Activated CD4-positive, alpha-beta memory T cell treated with anti-CD3 and anti-CD28 coated beads, Interleukin-2, amount 10 ng/mL, durations not matched to agents 7 days and 5 days (primary cell): ENCODE measurements at regions not wholly inside any gene's neighbourhood (a gene's known extent, or its start where the extent isn't known, plus 50 kb on each side); places are given as distances from the start of the nearest gene placed in this dataset.

Source experiments
- CTCF ChIA-PET: fragments of 350-600 bp; sonication (Branson Sonifier 250); formaldehyde crosslinking; loops from one replicate; lab custom pipeline; 2021; ENCODE audit warnings: antibody characterized with exemption, inconsistent platforms; lab: Charles Lee
- POLR2A ChIA-PET: fragments of 350-600 bp; sonication (Branson Sonifier 250); formaldehyde crosslinking; loops from one replicate; lab custom pipeline; 2021; ENCODE audit warnings: antibody characterized with exemption; lab: Charles Lee
- DNase-seq: peaks from one replicate; pipeline ENCODE4 v3.0.0-alpha.2; 2020
- H3K27ac Mint-ChIP-seq: one replicate; pipeline ENCODE4 v1.8.0; 2021; ENCODE audit warnings: mild to moderate bottlenecking, mixed read lengths
- H3K27me3 Mint-ChIP-seq: one replicate; pipeline ENCODE4 v1.8.0; 2021; ENCODE audit warnings: mixed read lengths
- H3K36me3 Mint-ChIP-seq: one replicate; pipeline ENCODE4 v1.8.0; 2021; ENCODE audit warnings: low read depth, mixed read lengths
- H3K4me1 Mint-ChIP-seq: one replicate; pipeline ENCODE4 v1.8.0; 2021; ENCODE audit warnings: mixed read lengths
- H3K4me3 Mint-ChIP-seq: one replicate; pipeline ENCODE4 v1.8.0; 2021; ENCODE audit warnings: mild to moderate bottlenecking, mixed read lengths
- H3K9me3 Mint-ChIP-seq: one replicate; pipeline ENCODE4 v1.8.0; 2021; ENCODE audit warnings: mixed read lengths

DNA sequence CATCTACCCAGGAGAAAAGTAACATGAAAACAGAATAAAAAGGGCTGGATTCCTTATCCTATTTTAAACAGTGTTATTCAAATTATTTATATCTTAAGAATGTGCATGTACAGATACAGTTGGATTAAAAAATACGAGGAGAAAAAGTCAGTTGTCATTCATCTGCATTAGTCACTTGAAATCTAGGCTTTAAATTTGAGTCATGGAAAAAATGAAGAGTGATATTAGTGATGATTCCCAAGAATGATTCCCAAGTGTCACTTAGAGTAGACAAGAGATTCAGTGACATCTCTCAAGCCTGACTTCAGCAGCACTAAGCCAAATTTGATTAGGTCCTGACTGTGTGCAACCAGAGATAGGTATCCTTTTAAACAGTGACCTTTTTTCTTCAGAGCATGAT lies 394.2 kb downstream of the IRS1 start:
- Mint-ChIP-seq H3K27ac (no peak overlapping the region), H3K36me3 (no peaks in the 10 kb centered on the region), H3K27me3 (peaks cover 15% of the 10 kb centered on the region), H3K4me1 (no peaks in the 10 kb centered on the region), H3K4me3 (no peak overlapping the region), H3K9me3 (peaks cover 3% of the 10 kb centered on the region)
- no peak for DNase-seq
- CTCF ChIA-PET = no interaction called here
- POLR2A ChIA-PET = no interaction called here

DNA sequence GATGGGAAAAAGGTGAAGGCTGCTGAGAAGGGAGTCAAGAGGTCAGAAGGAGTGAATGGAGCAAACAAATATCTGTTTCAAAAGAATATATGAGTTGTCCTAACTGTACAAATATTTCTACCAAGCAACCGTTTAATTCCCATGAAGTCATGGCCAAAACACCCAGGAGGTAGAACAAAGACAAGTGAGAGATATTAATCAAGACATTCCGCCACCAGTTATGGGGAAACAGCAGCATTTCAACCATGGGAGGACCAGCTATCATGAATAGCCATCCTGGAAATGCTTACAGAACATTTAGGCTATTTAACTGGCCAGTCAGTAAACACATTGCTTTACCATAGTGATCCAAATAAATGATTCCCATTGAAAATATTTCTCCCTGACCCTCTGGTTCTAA lies 396.3 kb downstream of the IRS1 start:
- POLR2A ChIA-PET = no interaction called here
- Mint-ChIP-seq H3K27ac (no peak overlapping the region), H3K4me1 (no peaks in the 10 kb centered on the region), H3K4me3 (no peak overlapping the region), H3K36me3 (no peaks in the 10 kb centered on the region), H3K9me3 (no peaks in the 10 kb centered on the region), H3K27me3 (peaks cover 15% of the 10 kb centered on the region)
- CTCF ChIA-PET = no interaction called here
- DNase-seq = no peak

GRCh38 chr2:226399006-226399405 lies 400.6 kb downstream of the IRS1 start:
- Mint-ChIP-seq H3K27ac (no peak overlapping the region), H3K9me3 (no peaks in the 10 kb centered on the region), H3K27me3 (peaks cover 8% of the 10 kb centered on the region), H3K36me3 (no peaks in the 10 kb centered on the region), H3K4me3 (no peak overlapping the region), H3K4me1 (no peaks in the 10 kb centered on the region)
- ChIA-PET POLR2A (no interaction called here), CTCF (no interaction called here)
- no peak for DNase-seq

GRCh38 chr2:226398580-226398979 lies 401.0 kb downstream of the IRS1 start:
- CTCF ChIA-PET = no interaction called here

GRCh38 chr2:226396541-226396940 lies 403.1 kb downstream of the IRS1 start:
- ChIA-PET POLR2A (no interaction called here), CTCF (no interaction called here)
- H3K4me1 Mint-ChIP-seq = no peaks in the 10 kb centered on the region
- H3K27ac Mint-ChIP-seq = no peak overlapping the region
- H3K27me3 Mint-ChIP-seq = peaks cover 4% of the 10 kb centered on the region
- DNase-seq = no peak
- no peak overlapping the region for H3K4me3 Mint-ChIP-seq
- no peaks in the 10 kb centered on the region for H3K9me3 Mint-ChIP-seq
- H3K36me3 Mint-ChIP-seq = no peaks in the 10 kb centered on the region

More at GRCh38 chr2:226398580-226398979, 401.0 kb downstream of the IRS1 start:
- Mint-ChIP-seq H3K36me3 (no peaks in the 10 kb centered on the region), H3K27me3 (peaks cover 4% of the 10 kb centered on the region), H3K9me3 (no peaks in the 10 kb centered on the region), H3K4me3 (no peak overlapping the region), H3K27ac (no peak overlapping the region), H3K4me1 (no peaks in the 10 kb centered on the region)
- no peak for DNase-seq
- POLR2A ChIA-PET = no interaction called here

- Mint-ChIP-seq H3K4me3 (no peak overlapping the region), H3K4me1 (no peaks in the 10 kb centered on the region), H3K27me3 (peaks cover 6% of the 10 kb centered on the region), H3K36me3 (no peaks in the 10 kb centered on the region), H3K27ac (no peak overlapping the region), H3K9me3 (no peaks in the 10 kb centered on the region)
- ChIA-PET POLR2A (no interaction called here), CTCF (no interaction called here)
- no peak for DNase-seq
Observed at GRCh38 chr2:226387499-226387942, 412.1 kb downstream of the IRS1 start.

- H3K9me3 Mint-ChIP-seq = no peaks in the 10 kb centered on the region
- ChIA-PET POLR2A (no interaction called here), CTCF (no interaction called here)
- H3K36me3 Mint-ChIP-seq = no peaks in the 10 kb centered on the region
- H3K27ac Mint-ChIP-seq = no peak overlapping the region
- H3K4me3 Mint-ChIP-seq = no peak overlapping the region
- no peaks in the 10 kb centered on the region for H3K4me1 Mint-ChIP-seq
- H3K27me3 Mint-ChIP-seq = peaks cover 7% of the 10 kb centered on the region
- no peak for DNase-seq
Observed at GRCh38 chr2:226383461-226383860, 416.2 kb downstream of the IRS1 start.

- Mint-ChIP-seq H3K27ac (no peak overlapping the region), H3K36me3 (no peaks in the 10 kb centered on the region), H3K4me3 (no peak overlapping the region), H3K9me3 (no peaks in the 10 kb centered on the region), H3K4me1 (no peaks in the 10 kb centered on the region), H3K27me3 (peaks cover 7% of the 10 kb centered on the region)
- POLR2A ChIA-PET = no interaction called here
- no peak for DNase-seq
- CTCF ChIA-PET = no interaction called here
Observed at GRCh38 chr2:226380679-226381078, 418.9 kb downstream of the IRS1 start.

- no peak for DNase-seq
- ChIA-PET POLR2A (no interaction called here), CTCF (interaction anchor here (0.9 kb wide), 1 partner anchor 45 kb away, joined by 3 read pairs; no protein-coding TSS in a partner anchor)
- Mint-ChIP-seq H3K27me3 (peaks cover 7% of the 10 kb centered on the region), H3K4me3 (no peak overlapping the region), H3K36me3 (no peaks in the 10 kb centered on the region), H3K27ac (no peak overlapping the region), H3K9me3 (no peaks in the 10 kb centered on the region), H3K4me1 (no peaks in the 10 kb centered on the region)
Observed at GRCh38 chr2:226378753-226379705, 420.6 kb downstream of the IRS1 start.

DNA sequence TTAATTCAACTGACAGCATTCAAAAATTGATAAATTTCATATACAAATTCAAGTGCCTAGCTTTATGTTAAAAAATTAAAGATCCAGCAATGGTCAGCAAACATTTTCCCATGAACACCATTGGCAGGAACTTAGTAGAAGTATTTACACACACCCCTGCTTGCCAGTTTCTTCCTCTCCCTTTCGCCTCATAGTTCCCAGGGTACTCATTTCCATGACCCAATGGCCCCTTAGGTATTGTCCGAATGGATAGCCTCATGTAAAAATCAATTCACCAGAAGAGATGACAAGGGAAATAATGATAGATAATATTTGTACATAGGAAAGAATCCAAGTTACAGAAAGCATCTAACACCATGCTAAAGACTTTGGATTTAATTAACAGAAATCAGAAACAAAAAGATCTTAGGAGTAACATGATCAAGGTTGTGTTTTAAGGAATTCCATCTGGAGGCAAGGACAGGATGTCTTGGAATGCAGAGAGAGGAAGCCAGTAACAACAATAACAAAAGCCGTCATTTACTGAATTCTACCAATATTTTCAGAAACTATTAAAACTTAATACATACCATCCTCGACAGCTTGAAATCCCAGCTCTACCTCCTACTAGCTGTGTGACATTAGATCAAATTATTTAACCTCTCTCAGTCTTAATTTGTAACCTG lies 423.0 kb downstream of the IRS1 start:
- Mint-ChIP-seq H3K36me3 (no peaks in the 10 kb centered on the region), H3K27ac (no peak overlapping the region), H3K4me3 (no peak overlapping the region), H3K27me3 (peaks cover 8% of the 10 kb centered on the region), H3K4me1 (no peaks in the 10 kb centered on the region), H3K9me3 (no peaks in the 10 kb centered on the region)
- ChIA-PET POLR2A (no interaction called here), CTCF (no interaction called here)
- no peak for DNase-seq

GRCh38 chr2:226366920-226367319 lies 432.7 kb downstream of the IRS1 start:
- Mint-ChIP-seq H3K27me3 (no peaks in the 10 kb centered on the region), H3K36me3 (no peaks in the 10 kb centered on the region), H3K4me3 (no peak overlapping the region), H3K9me3 (peaks cover 3% of the 10 kb centered on the region), H3K27ac (no peak overlapping the region), H3K4me1 (no peaks in the 10 kb centered on the region)
- ChIA-PET CTCF (no interaction called here), POLR2A (no interaction called here)
- DNase-seq = no peak

DNA sequence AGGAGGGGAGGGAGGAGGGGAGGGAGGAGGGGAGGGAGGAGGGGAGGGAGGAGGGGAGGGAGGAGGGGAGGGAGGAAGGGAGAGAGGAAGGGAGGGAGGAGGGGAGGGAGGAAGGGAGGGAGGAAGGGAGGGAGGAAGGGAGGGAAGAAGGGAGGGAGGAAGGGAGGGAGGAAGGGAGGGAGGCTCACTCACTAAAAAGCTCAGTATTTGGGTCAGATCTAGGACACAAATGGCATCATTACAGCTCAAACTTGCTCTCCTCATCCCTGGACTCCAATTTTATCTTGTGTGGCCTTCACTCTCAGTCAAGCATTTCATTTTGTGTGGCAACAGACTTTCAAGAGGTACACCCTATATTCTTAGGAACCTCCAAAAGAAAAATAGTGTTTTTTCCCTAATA lies 435.4 kb downstream of the IRS1 start:
- H3K27ac Mint-ChIP-seq = no peak overlapping the region
- H3K9me3 Mint-ChIP-seq = peaks cover 3% of the 10 kb centered on the region
- H3K4me3 Mint-ChIP-seq = no peak overlapping the region
- DNase-seq = no peak
- H3K36me3 Mint-ChIP-seq = no peaks in the 10 kb centered on the region
- POLR2A ChIA-PET = no interaction called here
- no peaks in the 10 kb centered on the region for H3K4me1 Mint-ChIP-seq
- CTCF ChIA-PET = no interaction called here
- H3K27me3 Mint-ChIP-seq = peaks cover 2% of the 10 kb centered on the region

- Mint-ChIP-seq H3K27me3 (peaks cover 5% of the 10 kb centered on the region), H3K27ac (no peak overlapping the region), H3K4me3 (no peak overlapping the region), H3K4me1 (no peaks in the 10 kb centered on the region), H3K9me3 (peaks cover 3% of the 10 kb centered on the region), H3K36me3 (no peaks in the 10 kb centered on the region)
- ChIA-PET CTCF (no interaction called here), POLR2A (no interaction called here)
- no peak for DNase-seq
Observed at GRCh38 chr2:226362980-226363379, 436.6 kb downstream of the IRS1 start.
